GM12892 (cell line): ENCODE measurements at regions not wholly inside any gene's neighbourhood (a gene's known extent, or its start where the extent isn't known, plus 50 kb on each side); places are given as distances from the start of the nearest gene placed in this dataset.

Experiments
- DNase-seq: peaks from one replicate; pipeline ENCODE4 v3.0.0; 2011; ENCODE audit not compliant: insufficient read length
- FAIRE-seq: peaks from 2 replicates; lab custom pipeline; 2011; peaks lifted over from hg19 to GRCh38; lab: Jason Lieb, UNC
- POLR2A ChIP-seq: IDR thresholded peaks from 2 replicates; pipeline ENCODE4 v1.6.1; 2011; ENCODE audit warnings: low read depth, low read length, control low read depth
- POLR2AphosphoS5 ChIP-seq: IDR thresholded peaks from 2 replicates; pipeline ENCODE4 v1.6.1; 2011; ENCODE audit warnings: low read depth, low read length, control low read depth
- TAF1 ChIP-seq: IDR thresholded peaks from 2 replicates; pipeline ENCODE4 v1.6.1; 2011; ENCODE audit warnings: low read depth, mild to moderate bottlenecking, control low read depth, low read length, borderline replicate concordance

DNA sequence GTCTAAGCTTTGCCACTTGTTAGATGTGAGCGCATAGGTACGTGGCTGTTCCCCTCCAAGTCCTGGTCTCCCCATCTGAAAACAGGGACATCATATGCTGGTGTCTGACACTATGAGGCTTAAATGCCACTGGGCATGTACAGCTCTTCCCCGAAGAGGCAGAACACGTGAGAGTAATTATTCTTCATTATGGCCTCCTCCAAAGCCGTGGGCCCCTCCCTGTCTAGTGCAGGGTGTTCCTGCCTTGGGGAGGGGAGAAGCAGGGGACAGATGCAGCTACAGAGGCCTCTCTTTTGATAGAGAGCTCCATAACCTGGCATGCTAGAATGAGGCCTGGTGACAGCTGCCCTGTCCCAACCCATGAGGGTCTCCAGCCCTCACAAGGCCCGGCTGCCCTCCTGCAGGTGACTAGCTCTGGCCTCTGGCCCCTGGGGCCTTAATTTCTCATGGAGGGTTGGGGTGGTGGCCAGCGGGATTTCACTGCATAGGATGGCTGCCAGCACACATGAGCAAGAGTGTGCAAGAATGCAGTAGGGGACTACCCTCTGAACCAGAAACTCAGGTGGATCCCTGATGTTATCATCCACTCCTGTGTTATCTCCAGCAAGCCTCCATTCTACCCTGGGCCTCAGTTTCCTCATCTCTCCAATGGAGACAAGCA lies 334.6 kb downstream of the MN1 start:
- no peak for TF ChIP-seq POLR2A
- TF ChIP-seq TAF1, result no peak
- no peak for TF ChIP-seq POLR2AphosphoS5
- DNase-seq, result no peak
- FAIRE-seq, result no peak

DNA sequence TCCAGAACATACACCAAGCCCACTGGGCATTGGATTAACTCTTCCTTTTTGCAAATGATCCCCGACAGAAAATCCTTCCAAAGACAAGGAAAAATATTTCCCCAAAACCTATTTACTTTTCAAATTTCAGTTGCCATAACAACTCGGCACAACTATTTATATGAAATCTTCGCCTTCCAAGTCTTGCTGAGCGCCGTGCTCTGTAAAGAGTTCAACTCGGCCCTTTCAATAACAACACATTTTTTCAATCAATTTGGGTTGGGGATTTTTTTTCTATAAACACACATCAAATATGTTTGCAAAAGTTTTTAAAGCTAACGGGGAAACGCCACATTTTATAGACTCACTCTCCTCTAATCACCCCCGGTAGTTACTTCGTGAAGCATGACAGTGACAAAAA lies 333.8 kb downstream of the MN1 start:
- FAIRE-seq, result no peak
- DNase-seq, result no peak
- TF ChIP-seq TAF1, result no peak
- TF ChIP-seq POLR2A, result no peak
- no peak for TF ChIP-seq POLR2AphosphoS5

DNA sequence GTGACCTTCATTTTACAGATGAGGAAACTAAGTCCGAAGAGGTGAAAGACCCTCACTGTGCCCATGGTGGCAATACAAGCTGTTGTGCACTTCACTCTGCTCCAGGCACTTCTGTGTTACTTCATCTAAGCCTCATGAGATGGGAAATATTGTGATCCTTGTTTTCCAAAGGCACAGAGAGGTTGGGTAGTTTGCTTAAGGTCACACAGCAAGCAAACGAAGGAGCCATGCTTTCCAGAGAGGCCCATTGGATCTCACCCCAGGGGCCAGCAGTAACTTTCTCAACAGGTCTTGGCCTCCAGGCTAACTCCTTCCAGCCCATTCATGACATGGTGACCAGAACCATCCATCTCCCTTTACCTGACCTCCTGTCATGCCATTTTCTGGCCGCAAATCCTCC lies 332.8 kb downstream of the MN1 start:
- no peak for FAIRE-seq
- DNase-seq, result no peak
- TF ChIP-seq POLR2AphosphoS5 (no peak), TAF1 (no peak), POLR2A (no peak)

DNA sequence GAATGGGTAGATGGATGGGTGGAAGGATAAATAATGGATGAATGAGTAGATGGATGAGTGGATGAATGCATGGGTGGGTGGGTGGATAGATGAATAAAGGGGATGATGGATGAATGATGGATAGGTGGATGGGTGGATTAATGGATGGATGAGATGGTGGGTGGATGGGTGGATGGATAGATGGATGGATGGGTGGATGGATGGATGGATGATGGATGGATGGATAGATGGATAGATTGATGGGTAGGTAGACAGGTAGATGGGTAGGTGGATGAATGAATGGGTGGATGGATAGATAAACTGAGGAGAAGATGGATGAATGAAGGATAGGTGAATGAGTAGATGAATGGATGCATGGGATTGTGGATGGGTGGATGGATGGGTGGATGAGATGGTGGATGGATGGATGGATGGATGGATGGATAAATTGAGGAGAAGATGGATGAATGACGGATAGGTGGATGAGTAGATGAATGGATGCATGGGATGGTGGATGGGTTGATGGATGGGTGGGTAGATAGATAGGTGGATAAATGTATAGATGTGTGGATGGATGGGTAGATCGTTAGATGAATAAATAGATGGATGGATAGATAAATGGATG lies 331.3 kb downstream of the MN1 start:
- DNase-seq (no peak), FAIRE-seq (no peak)
- TF ChIP-seq TAF1 (no peak), POLR2AphosphoS5 (no peak), POLR2A (no peak)

DNA sequence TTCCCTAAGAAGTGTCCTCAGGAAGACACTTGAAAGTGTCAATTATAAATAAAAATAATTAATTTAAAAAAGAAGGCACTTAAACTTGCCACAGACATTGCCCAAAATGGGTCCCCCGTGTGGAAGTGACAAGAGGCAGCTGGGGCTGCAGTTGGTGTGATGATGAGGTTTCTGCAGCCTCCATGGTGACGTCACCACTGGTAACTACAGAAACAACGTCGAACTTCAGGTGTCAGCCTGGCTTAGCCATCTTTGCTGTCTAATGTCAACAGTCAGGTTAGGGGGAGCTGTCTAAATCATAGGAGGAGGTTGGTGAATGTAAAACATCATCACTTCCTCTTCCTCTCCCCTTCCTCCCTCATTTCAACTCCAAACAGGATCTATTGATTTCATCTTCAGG lies 328.6 kb downstream of the MN1 start:
- FAIRE-seq (no peak), DNase-seq (no peak)
- no peak for TF ChIP-seq TAF1
- TF ChIP-seq POLR2A, result no peak
- TF ChIP-seq POLR2AphosphoS5, result no peak

DNA sequence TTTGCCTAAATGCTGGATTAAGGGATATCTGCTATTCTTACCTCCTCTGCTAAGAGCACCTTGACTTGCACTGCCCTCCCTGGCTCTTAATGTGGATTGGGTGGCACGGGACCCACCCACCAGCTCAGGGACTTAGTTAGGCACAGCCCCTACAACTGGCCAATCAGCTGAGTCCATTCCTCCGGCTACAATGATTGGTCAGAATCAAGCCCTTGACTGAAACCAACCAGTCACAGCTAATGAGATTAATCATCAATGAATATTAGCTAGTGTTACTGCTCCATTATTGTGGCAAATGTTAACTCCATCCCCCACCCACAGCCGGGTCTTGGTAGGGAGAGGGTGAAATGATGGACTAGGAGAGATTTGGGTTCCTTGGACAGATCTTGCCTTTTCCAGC lies 328.0 kb downstream of the MN1 start:
- DNase-seq (no peak), FAIRE-seq (no peak)
- TF ChIP-seq TAF1 (no peak), POLR2AphosphoS5 (no peak), POLR2A (no peak)

DNA sequence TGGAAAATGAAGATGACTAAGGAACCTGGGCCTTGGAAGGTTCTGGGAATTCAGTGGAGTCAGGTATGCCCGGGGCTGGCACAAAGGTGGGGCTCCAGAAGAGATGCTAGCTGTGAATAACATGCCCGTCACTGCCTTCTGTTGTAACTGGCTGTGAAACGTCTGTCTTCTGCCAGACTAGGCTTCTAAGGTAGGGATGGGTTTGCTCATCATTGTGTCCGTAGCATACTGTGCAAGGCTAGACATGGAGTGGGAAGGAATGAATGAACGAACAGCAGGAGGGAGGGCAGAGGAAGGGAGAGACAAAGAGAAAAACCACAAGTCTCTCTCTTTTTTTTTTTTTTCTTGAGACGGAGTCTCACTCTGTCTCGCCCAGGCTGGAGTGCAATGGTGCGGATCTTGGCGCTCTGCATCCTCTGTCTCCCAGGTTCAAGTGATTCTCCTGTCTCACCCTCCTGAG lies 327.4 kb downstream of the MN1 start:
- TF ChIP-seq POLR2AphosphoS5, result no peak
- TF ChIP-seq POLR2A, result no peak
- no peak for TF ChIP-seq TAF1
- FAIRE-seq (no peak), DNase-seq (no peak)

DNA sequence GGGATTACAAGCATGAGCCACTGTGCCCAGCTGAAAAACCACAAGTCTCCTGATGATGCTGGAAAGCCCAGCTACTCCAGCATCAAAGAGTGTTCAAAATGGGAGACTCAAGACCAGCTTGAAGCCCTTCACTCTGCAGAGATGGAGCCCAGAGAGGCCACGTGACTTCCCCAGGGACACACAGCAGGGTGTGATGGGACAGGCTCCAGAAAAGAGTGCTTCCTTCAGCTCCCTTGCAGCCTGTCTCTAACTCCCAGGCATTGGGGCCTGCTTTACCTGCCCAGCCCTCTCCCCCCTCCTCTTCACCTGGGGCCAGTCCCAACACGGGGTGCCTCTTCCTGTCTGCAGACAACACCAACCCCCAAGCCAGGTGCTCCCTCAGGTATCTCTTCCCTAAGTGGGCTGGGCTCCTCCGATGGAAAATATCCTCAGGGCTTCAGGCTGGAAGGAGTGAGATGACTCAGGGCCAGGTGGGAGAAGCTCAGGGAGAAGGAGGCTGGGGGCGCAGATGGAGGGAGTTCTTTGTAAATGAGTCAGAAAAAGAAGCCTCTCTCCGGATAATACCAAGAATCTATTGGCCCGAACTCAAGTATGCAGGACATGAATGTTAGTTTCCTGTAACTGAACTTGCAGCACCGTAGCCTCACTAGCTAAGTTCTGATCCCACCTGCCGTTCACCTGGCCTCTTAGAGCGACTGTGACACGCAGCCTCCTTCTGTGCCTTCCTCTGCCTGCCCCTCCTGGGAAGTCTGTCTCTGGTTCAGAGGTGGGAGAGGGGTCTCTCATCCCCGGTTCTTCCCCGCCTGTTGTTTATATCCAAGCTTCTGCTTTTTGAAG lies 326.6 kb downstream of the MN1 start:
- FAIRE-seq, result no peak
- TF ChIP-seq POLR2A (no peak), TAF1 (no peak), POLR2AphosphoS5 (no peak)
- DNase-seq, result no peak

DNA sequence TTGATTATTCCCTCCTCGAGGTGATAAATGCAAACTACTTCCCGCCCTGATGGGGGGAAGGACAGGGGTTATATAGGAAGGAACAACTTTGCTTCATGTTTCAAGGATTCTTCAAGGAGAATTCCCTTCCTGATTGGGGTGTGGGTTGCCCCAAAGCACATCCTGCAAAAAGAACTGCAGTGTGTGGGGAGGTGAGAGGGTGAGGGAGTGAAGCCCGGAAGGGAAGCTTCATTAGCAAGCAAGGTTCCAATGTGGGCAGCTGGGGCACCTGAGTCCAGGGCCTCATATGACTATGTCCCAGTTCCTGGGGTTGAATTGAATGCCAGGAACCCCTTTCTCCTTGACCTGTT lies 326.0 kb downstream of the MN1 start:
- DNase-seq, result no peak
- no peak for TF ChIP-seq POLR2A
- no peak for TF ChIP-seq POLR2AphosphoS5
- no peak for TF ChIP-seq TAF1
- FAIRE-seq, result no peak

DNA sequence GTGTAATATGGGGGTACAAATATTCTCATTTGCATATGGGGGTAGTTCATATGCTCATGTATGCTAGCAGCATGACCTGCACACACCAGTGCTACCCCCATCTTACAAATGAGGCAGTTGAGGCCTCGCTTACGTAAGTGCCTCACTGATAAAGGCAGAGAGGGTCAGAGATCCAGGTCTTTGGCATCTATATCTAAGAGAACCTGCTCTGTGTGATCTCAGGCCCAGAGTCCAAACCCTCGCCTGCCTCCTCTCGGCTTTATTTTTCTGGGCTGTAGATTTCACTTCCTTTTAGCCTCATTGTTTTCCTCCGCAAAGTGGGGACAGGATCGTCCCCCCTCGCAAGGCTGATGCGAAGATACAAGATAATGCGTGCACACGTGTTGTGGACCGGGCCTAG lies 325.2 kb downstream of the MN1 start:
- TF ChIP-seq TAF1 (no peak), POLR2AphosphoS5 (no peak), POLR2A (no peak)
- DNase-seq, result no peak
- no peak for FAIRE-seq

DNA sequence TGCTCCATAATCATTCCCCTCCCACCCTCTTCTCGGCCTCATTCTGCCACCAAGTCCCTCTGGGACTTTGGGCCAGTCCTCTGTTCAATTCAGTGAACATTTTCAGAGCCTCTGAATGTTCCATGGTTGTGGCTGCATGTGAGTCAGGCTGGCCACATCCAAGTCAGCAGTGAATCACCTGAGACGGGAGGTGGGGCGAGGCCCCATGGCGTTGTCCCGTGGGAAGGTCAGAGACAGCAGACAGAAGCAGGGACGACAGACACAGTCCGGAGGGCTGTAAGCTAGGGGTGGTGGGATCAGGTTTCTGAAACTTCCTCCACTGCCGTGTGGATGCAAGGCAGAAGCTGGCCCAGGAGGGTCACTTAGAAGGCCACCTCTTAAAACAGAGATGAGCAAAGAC lies 324.8 kb downstream of the MN1 start:
- DNase-seq, result no peak
- no peak for FAIRE-seq
- TF ChIP-seq POLR2AphosphoS5, result no peak
- no peak for TF ChIP-seq POLR2A
- no peak for TF ChIP-seq TAF1
